DOHH2 (cell line): ENCODE measurements at regions not wholly inside any gene's neighbourhood (a gene's known extent, or its start where the extent isn't known, plus 50 kb on each side); places are given as distances from the start of the nearest gene placed in this dataset.

ENCODE experiments used
- H3F3A ChIP-seq: fragments of 200-600 bp; sonication (generic), shearing (Covaris generic); 2 replicates; pipeline ENCODE4 v1.6.0; 2016; ENCODE audit warnings: antibody characterized with exemption, mild to moderate bottlenecking; ENCODE audit not compliant: control insufficient read depth, insufficient read depth
- H3K27ac ChIP-seq: fragments of 200-600 bp; sonication (generic); 2 replicates; pipeline ENCODE4 v1.5.1; 2014; ENCODE audit warnings: low read depth, mild to moderate bottlenecking, low read length, moderate library complexity
- H3K27me3 ChIP-seq: fragments of 200-600 bp; sonication (generic); 2 replicates; pipeline ENCODE4 v1.6.1; 2014; ENCODE audit warnings: mild to moderate bottlenecking, low read length, mixed read lengths; ENCODE audit not compliant: control insufficient read depth
- H3K36me3 ChIP-seq: fragments of 200-600 bp; sonication (generic); 2 replicates; pipeline ENCODE4 v1.6.1; 2014; ENCODE audit warnings: mild to moderate bottlenecking, low read length, moderate library complexity, mixed read lengths; ENCODE audit not compliant: control insufficient read depth
- H3K4me1 ChIP-seq: fragments of 200-600 bp; sonication (generic); 2 replicates; pipeline ENCODE4 v1.6.1; 2014; ENCODE audit warnings: mild to moderate bottlenecking, low read length, mixed read lengths; ENCODE audit not compliant: control insufficient read depth
- H3K4me2 ChIP-seq: fragments of 200-600 bp; sonication (generic); 2 replicates; pipeline ENCODE4 v1.6.0; 2014; ENCODE audit warnings: mild to moderate bottlenecking, low read length, moderate library complexity
- H3K4me3 ChIP-seq: fragments of 200-600 bp; sonication (generic); 2 replicates; pipeline ENCODE4 v1.5.1; 2014; ENCODE audit warnings: mild to moderate bottlenecking, low read length, mixed read lengths
- H3K79me2 ChIP-seq: fragments of 200-600 bp; sonication (generic); 2 replicates; pipeline ENCODE4 v1.6.1; 2014; ENCODE audit warnings: mild to moderate bottlenecking, low read length, mixed read lengths; ENCODE audit not compliant: control insufficient read depth
- H3K9me2 ChIP-seq: fragments of 200-600 bp; sonication (generic); replicated peaks from 2 replicates; pipeline ENCODE4 v1.6.1; 2014; ENCODE audit warnings: mild to moderate bottlenecking, low read length, mixed read lengths; ENCODE audit not compliant: control insufficient read depth
- H3K9me3 ChIP-seq: fragments of 200-600 bp; sonication (generic); 2 replicates; pipeline ENCODE4 v1.6.1; 2014; ENCODE audit warnings: antibody characterized with exemption, low read length, mixed read lengths; ENCODE audit not compliant: control insufficient read depth, insufficient read depth
- H4K20me1 ChIP-seq: fragments of 200-600 bp; sonication (generic); 2 replicates; pipeline ENCODE4 v1.6.0; 2014; ENCODE audit warnings: low read depth, mild to moderate bottlenecking, antibody characterized with exemption, low read length, moderate library complexity; ENCODE audit not compliant: control insufficient read depth, insufficient read depth
- CTCF ChIP-seq: fragments of 200-600 bp; sonication (generic); IDR thresholded peaks from one replicate; pipeline ENCODE4 v1.5.1; 2014; ENCODE audit warnings: antibody characterized with exemption, mild to moderate bottlenecking, low read depth, low read length; ENCODE audit not compliant: poor library complexity, severe bottlenecking
- EZH2phosphoT487 ChIP-seq: fragments of 200-600 bp; sonication (generic); IDR thresholded peaks from 2 replicates; pipeline ENCODE4 v1.6.1; 2017; ENCODE audit warnings: borderline replicate concordance, mild to moderate bottlenecking, antibody characterized with exemption, low read length, moderate library complexity, mixed read lengths

- no peak overlapping the region for H3K4me3 ChIP-seq
- TF ChIP-seq EZH2phosphoT487 (no peak), CTCF (no peak)
- H3K36me3 ChIP-seq = no peaks in the 10 kb centered on the region
- H3K4me1 ChIP-seq = no peaks in the 10 kb centered on the region
- no peaks in the 10 kb centered on the region for H3K9me3 ChIP-seq
- no peaks in the 10 kb centered on the region for H3K27me3 ChIP-seq
- no peak overlapping the region for H3K27ac ChIP-seq
- no peaks in the 10 kb centered on the region for H3K79me2 ChIP-seq
- no peak overlapping the region for H3K4me2 ChIP-seq
- H3F3A ChIP-seq = no peaks in the 10 kb centered on the region
- H4K20me1 ChIP-seq = no peaks in the 10 kb centered on the region
- H3K9me2 ChIP-seq = no peaks in the 10 kb centered on the region
Measured at GRCh38 chr3:713947-714620, 378.7 kb upstream of the CNTN6 start.

GRCh38 chr3:721086-721485 is 371.7 kb upstream of the CNTN6 start:
- TF ChIP-seq EZH2phosphoT487 (no peak), CTCF (no peak)
- Histone ChIP-seq H3K4me2 (no peak overlapping the region), H3F3A (no peaks in the 10 kb centered on the region), H4K20me1 (no peaks in the 10 kb centered on the region), H3K9me3 (no peaks in the 10 kb centered on the region), H3K9me2 (no peaks in the 10 kb centered on the region), H3K27me3 (no peaks in the 10 kb centered on the region), H3K4me1 (no peaks in the 10 kb centered on the region), H3K36me3 (no peaks in the 10 kb centered on the region), H3K79me2 (no peaks in the 10 kb centered on the region), H3K4me3 (no peak overlapping the region), H3K27ac (no peak overlapping the region)

DNA sequence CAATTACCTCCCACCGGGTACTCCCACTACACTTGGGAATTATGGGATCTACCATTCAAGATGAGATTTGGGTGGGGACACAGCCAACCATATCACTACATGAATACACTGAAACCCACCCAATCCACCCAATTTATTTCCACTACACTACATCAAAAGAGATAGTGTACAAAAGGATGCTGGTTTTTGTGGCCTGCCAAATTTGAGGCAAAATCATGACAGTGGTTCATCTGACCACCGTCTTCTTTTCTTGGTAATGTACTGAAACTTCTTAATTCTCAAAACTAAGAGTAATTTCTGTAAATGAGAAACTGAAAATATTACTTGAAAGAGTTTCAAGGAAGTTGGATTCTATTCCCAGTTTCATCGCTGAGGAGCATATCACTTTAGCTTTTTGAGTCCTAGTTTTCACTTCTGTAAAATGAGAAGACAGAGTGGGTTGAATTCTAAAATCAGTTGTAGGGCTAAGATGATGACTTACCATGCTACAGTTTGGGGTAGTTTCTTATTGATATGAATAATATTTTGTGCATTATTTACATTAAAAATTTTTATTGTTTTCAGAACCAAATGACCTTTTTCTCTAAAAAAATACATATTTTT is 360.4 kb upstream of the CNTN6 start:
- H3K27ac ChIP-seq = no peak overlapping the region
- H3K4me2 ChIP-seq = no peak overlapping the region
- no peaks in the 10 kb centered on the region for H3K79me2 ChIP-seq
- H3F3A ChIP-seq = no peaks in the 10 kb centered on the region
- no peaks in the 10 kb centered on the region for H3K9me2 ChIP-seq
- no peak for TF ChIP-seq EZH2phosphoT487
- TF ChIP-seq CTCF = no peak
- H3K4me3 ChIP-seq = no peak overlapping the region
- no peaks in the 10 kb centered on the region for H3K36me3 ChIP-seq
- no peaks in the 10 kb centered on the region for H3K4me1 ChIP-seq
- H4K20me1 ChIP-seq = no peaks in the 10 kb centered on the region
- no peaks in the 10 kb centered on the region for H3K9me3 ChIP-seq
- H3K27me3 ChIP-seq = no peaks in the 10 kb centered on the region
